ENCODE measurements at regions not wholly inside any gene's neighbourhood (a gene's known extent, or its start where the extent isn't known, plus 50 kb on each side); places are given as distances from the start of the nearest gene placed in this dataset.
"Not testable (repeated sequence)": the region's sequence is repeated elsewhere in the genome, so short reads cannot be mapped to it uniquely, and the experiment has no call there.

GRCh38 chr4:11894977-11895376, 466.3 kb upstream of the HS3ST1 start:
- DNase-seq: no peak

GRCh38 chr4:11894221-11894620, 465.5 kb upstream of the HS3ST1 start:
- no peak for DNase-seq

- no peak for DNase-seq
Observed at GRCh38 chr4:11889099-11889498, 460.4 kb upstream of the HS3ST1 start.

- DNase-seq: no peak
Observed at GRCh38 chr4:11881947-11882346, 453.3 kb upstream of the HS3ST1 start.

- no peak for DNase-seq
Observed at GRCh38 chr4:11881364-11881763, 452.7 kb upstream of the HS3ST1 start.

GRCh38 chr4:11878241-11878640, 449.5 kb upstream of the HS3ST1 start:
- no peak for DNase-seq

GRCh38 chr4:11876104-11876503, 447.4 kb upstream of the HS3ST1 start:
- no peak for DNase-seq

- DNase-seq: no peak
Observed at GRCh38 chr4:11869191-11869870, 440.6 kb upstream of the HS3ST1 start.

GRCh38 chr4:11866391-11866790, 437.7 kb upstream of the HS3ST1 start:
- DNase-seq: no peak

- DNase-seq: no peak
Observed at GRCh38 chr4:11860996-11861395, 432.3 kb upstream of the HS3ST1 start.

GRCh38 chr4:11857881-11858280, 429.2 kb upstream of the HS3ST1 start:
- no peak for DNase-seq

- no peak for DNase-seq
Observed at GRCh38 chr4:11847167-11847566, 418.5 kb upstream of the HS3ST1 start.

- DNase-seq: no peak
Observed at GRCh38 chr4:11843927-11844326, 415.2 kb upstream of the HS3ST1 start.

GRCh38 chr4:11843340-11843739, 414.6 kb upstream of the HS3ST1 start:
- DNase-seq: no peak

GRCh38 chr4:11842620-11843263, 414.0 kb upstream of the HS3ST1 start:
- no peak for DNase-seq

GRCh38 chr4:11839889-11840288, 411.2 kb upstream of the HS3ST1 start:
- no peak for DNase-seq

GRCh38 chr4:11831739-11832138, 403.0 kb upstream of the HS3ST1 start:
- no peak for DNase-seq

- no peak for DNase-seq
Observed at GRCh38 chr4:11824566-11824965, 395.9 kb upstream of the HS3ST1 start.

GRCh38 chr4:11821772-11822430, 393.2 kb upstream of the HS3ST1 start:
- DNase-seq: no peak

- no peak for DNase-seq
Observed at GRCh38 chr4:11817088-11817487, 388.4 kb upstream of the HS3ST1 start.

GRCh38 chr4:11814758-11815157, 386.1 kb upstream of the HS3ST1 start:
- DNase-seq: no peak

GRCh38 chr4:11813951-11814446, 385.3 kb upstream of the HS3ST1 start:
- DNase-seq: no peak

GRCh38 chr4:11811521-11811920, 382.8 kb upstream of the HS3ST1 start:
- not testable (repeated sequence) for DNase-seq

GRCh38 chr4:11805842-11806241, 377.1 kb upstream of the HS3ST1 start:
- no peak for DNase-seq

Measured in activated CD8-positive, alpha-beta memory T cell treated with anti-CD3 and anti-CD28 coated beads, Interleukin-2, amount 50 U/mL, for 4 hours (primary cell).